Erythroblast (primary cell): ENCODE measurements at regions not wholly inside any gene's neighbourhood (a gene's known extent, or its start where the extent isn't known, plus 50 kb on each side); places are given as distances from the start of the nearest gene placed in this dataset.

Source experiments
- GATA1 ChIP-seq: IDR thresholded peaks from 2 replicates; pipeline ENCODE4 v1.6.1; 2011; ENCODE audit warnings: low read depth, mild to moderate bottlenecking, control low read depth, low read length, moderate library complexity
- POLR2A ChIP-seq: IDR thresholded peaks from 2 replicates; pipeline ENCODE4 v1.6.1; 2011; ENCODE audit warnings: mild to moderate bottlenecking, low read length

DNA sequence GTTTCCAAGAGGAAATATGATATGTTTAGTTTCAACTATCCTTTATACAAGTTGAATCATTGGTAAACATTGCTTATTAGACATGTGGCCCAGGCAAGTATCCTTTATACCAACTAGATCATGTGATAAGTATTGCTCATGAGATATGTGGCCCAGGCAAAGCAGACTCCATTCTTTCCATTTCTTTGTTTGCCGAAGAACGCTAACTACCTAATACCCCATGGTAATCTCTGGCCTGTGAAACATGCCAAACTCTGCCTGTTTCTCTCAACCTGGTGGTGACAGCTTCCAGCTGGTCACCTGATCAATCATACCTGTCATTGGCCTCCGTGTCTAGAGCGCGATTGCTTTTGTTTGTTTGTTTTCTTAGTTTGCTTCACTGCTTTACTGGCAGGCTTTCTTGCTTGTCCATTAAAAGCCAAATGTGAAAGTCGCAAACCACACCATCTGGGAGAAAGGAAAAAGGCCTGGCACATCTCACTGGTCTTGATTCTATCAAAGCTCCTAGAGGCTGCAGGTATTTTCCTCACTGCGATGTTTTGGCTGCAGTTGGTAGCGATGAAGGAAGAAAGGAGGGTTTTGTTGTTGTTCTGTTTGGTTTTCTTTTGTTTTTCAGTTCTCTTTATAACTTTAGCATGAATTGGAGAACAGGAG lies 686.2 kb downstream of the KCNJ2 start:
- no peak for TF ChIP-seq POLR2A
- no peak for TF ChIP-seq GATA1
